WI38 (cell line): ENCODE measurements at regions not wholly inside any gene's neighbourhood (a gene's known extent, or its start where the extent isn't known, plus 50 kb on each side); places are given as distances from the start of the nearest gene placed in this dataset.

Experiments
- H3K4me3 ChIP-seq: 2 replicates; pipeline ENCODE4 v1.5.1; 2011; ENCODE audit warnings: low read depth, mild to moderate bottlenecking, control low read depth, low read length
- TF ChIP-seq, protein P1 (sequence below): IDR thresholded peaks from 2 replicates; pipeline ENCODE4 v1.5.1; 2012; ENCODE audit warnings: low read depth, mild to moderate bottlenecking, control low read depth, low read length

- TF ChIP-seq, protein P1, sequence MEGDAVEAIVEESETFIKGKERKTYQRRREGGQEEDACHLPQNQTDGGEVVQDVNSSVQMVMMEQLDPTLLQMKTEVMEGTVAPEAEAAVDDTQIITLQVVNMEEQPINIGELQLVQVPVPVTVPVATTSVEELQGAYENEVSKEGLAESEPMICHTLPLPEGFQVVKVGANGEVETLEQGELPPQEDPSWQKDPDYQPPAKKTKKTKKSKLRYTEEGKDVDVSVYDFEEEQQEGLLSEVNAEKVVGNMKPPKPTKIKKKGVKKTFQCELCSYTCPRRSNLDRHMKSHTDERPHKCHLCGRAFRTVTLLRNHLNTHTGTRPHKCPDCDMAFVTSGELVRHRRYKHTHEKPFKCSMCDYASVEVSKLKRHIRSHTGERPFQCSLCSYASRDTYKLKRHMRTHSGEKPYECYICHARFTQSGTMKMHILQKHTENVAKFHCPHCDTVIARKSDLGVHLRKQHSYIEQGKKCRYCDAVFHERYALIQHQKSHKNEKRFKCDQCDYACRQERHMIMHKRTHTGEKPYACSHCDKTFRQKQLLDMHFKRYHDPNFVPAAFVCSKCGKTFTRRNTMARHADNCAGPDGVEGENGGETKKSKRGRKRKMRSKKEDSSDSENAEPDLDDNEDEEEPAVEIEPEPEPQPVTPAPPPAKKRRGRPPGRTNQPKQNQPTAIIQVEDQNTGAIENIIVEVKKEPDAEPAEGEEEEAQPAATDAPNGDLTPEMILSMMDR = no peak
- H3K4me3 ChIP-seq = no peak overlapping the region
Observed at GRCh38 chr12:23066095-23066494, 441.1 kb downstream of the ETNK1 start.

GRCh38 chr12:23083267-23083666 lies 458.3 kb downstream of the ETNK1 start:
- no peak overlapping the region for H3K4me3 ChIP-seq
- TF ChIP-seq, protein P1 = no peak

GRCh38 chr12:23084236-23084995 lies 459.4 kb downstream of the ETNK1 start:
- TF ChIP-seq, protein P1 = no peak
- no peak overlapping the region for H3K4me3 ChIP-seq

GRCh38 chr12:23088594-23088993 lies 463.6 kb downstream of the ETNK1 start:
- TF ChIP-seq, protein P1 = no peak
- H3K4me3 ChIP-seq = no peak overlapping the region

- TF ChIP-seq, protein P1 = no peak
- H3K4me3 ChIP-seq = no peak overlapping the region
Observed at GRCh38 chr12:23093488-23093887, 468.5 kb downstream of the ETNK1 start.

DNA sequence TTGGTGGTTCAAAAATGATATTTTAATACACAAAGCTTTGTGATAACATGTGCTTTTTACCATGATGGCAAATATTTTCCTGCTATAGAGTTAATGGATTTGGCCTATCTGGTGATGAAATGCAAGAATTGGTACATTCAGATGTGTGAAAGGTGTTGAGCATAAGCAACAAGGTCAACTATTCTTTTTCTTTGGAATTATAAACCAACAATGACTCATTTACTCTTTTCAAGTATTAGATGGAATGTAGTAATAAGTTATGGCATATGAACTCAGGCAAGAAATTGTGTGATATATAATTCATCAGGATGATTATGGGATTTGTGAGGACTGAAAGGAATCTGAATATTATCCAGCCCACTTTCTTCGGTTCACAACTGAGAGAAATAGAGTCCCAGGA lies 471.4 kb downstream of the ETNK1 start:
- no peak overlapping the region for H3K4me3 ChIP-seq
- TF ChIP-seq, protein P1 = no peak

GRCh38 chr12:23098110-23098509 lies 473.1 kb downstream of the ETNK1 start:
- TF ChIP-seq, protein P1 = no peak
- H3K4me3 ChIP-seq = no peak overlapping the region
